Astrocyte (in vitro differentiated cells and primary cell): ENCODE measurements at regions not wholly inside any gene's neighbourhood (a gene's known extent, or its start where the extent isn't known, plus 50 kb on each side); places are given as distances from the start of the nearest gene placed in this dataset.

Experiments used
- DNase-seq: peaks from one replicate; pipeline ENCODE4 v3.0.0-alpha.2; 2010; ENCODE audit warnings: low read depth
- FAIRE-seq: peaks from 2 replicates; lab custom pipeline; 2011; peaks lifted over from hg19 to GRCh38; lab: Jason Lieb, UNC
- H2AFZ ChIP-seq: 2 replicates; pipeline ENCODE4 v1.6.0; 2012; ENCODE audit warnings: low read depth, low read length, inconsistent platforms
- H3K27ac ChIP-seq: 2 replicates; pipeline ENCODE4 v1.5.1; 2011; ENCODE audit warnings: low read depth, low read length, inconsistent platforms
- H3K27me3 ChIP-seq: 2 replicates; pipeline ENCODE4 v1.6.0; 2011; ENCODE audit warnings: low read length, inconsistent platforms; ENCODE audit not compliant: insufficient read depth
- H3K36me3 ChIP-seq: 2 replicates; pipeline ENCODE4 v1.5.1; 2011; ENCODE audit warnings: low read length, inconsistent platforms; ENCODE audit not compliant: insufficient read depth
- H3K4me1 ChIP-seq: 2 replicates; pipeline ENCODE4 v1.5.1; 2011; ENCODE audit warnings: low read length, inconsistent platforms; ENCODE audit not compliant: insufficient read depth
- H3K4me2 ChIP-seq: 2 replicates; pipeline ENCODE4 v1.6.0; 2012; ENCODE audit warnings: low read length, inconsistent platforms
- H3K4me3 ChIP-seq: 2 replicates; pipeline ENCODE4 v1.5.1; 2011; ENCODE audit warnings: low read depth, mild to moderate bottlenecking, low read length, inconsistent platforms; ENCODE audit not compliant: insufficient read depth
- H3K79me2 ChIP-seq: 2 replicates; pipeline ENCODE4 v1.6.0; 2012; ENCODE audit warnings: mild to moderate bottlenecking, low read length, inconsistent platforms; ENCODE audit not compliant: insufficient read depth
- H3K9ac ChIP-seq: 2 replicates; pipeline ENCODE4 v1.6.0; 2012; ENCODE audit warnings: mild to moderate bottlenecking, low read length, inconsistent platforms
- H3K9me3 ChIP-seq: 2 replicates; pipeline ENCODE4 v1.5.1; 2012; ENCODE audit warnings: low read depth, mild to moderate bottlenecking, low read length, inconsistent platforms; ENCODE audit not compliant: insufficient read depth
- H4K20me1 ChIP-seq: 2 replicates; pipeline ENCODE4 v1.6.0; 2012; ENCODE audit warnings: low read length, inconsistent platforms; ENCODE audit not compliant: insufficient read depth
- H3K27ac Mint-ChIP-seq: one replicate; pipeline ENCODE4 v1.8.0; 2021; ENCODE audit warnings: mild to moderate bottlenecking, mixed read lengths; ENCODE audit not compliant: unreplicated experiment
- H3K27me3 Mint-ChIP-seq: one replicate; pipeline ENCODE4 v1.8.0; 2021; ENCODE audit warnings: low read depth, mixed read lengths; ENCODE audit not compliant: unreplicated experiment
- H3K36me3 Mint-ChIP-seq: one replicate; pipeline ENCODE4 v1.8.0; 2021; ENCODE audit warnings: low read depth, mixed read lengths; ENCODE audit not compliant: unreplicated experiment
- H3K4me1 Mint-ChIP-seq: one replicate; pipeline ENCODE4 v1.8.0; 2021; ENCODE audit warnings: low read depth, mixed read lengths; ENCODE audit not compliant: unreplicated experiment
- H3K4me3 Mint-ChIP-seq: one replicate; pipeline ENCODE4 v1.8.0; 2021; ENCODE audit warnings: mild to moderate bottlenecking, moderate library complexity, mixed read lengths; ENCODE audit not compliant: unreplicated experiment
- H3K9me3 Mint-ChIP-seq: one replicate; pipeline ENCODE4 v1.8.0; 2021; ENCODE audit warnings: mild to moderate bottlenecking, mixed read lengths; ENCODE audit not compliant: unreplicated experiment
- CTCF ChIP-seq: IDR thresholded peaks from 2 replicates; pipeline ENCODE4 v1.5.1; 2011; ENCODE audit warnings: low read depth, mild to moderate bottlenecking, inconsistent platforms, low read length, moderate library complexity; ENCODE audit not compliant: insufficient read depth
- EZH2 ChIP-seq: IDR thresholded peaks from 2 replicates; pipeline ENCODE4 v1.6.1; 2012; ENCODE audit warnings: mild to moderate bottlenecking, low read length, inconsistent platforms; ENCODE audit not compliant: insufficient read depth

GRCh38 chr7:85392326-85392725, 205.5 kb upstream of the SEMA3D start:
- H3K27ac ChIP-seq: no peak overlapping the region
- no peak for FAIRE-seq
- no peaks in the 10 kb centered on the region for H4K20me1 ChIP-seq
- H3K4me1 ChIP-seq: no peaks in the 10 kb centered on the region
- no peak for DNase-seq
- H3K4me3 ChIP-seq: no peak overlapping the region
- no peaks in the 10 kb centered on the region for H3K79me2 ChIP-seq
- Mint-ChIP-seq H3K36me3 (no peaks in the 10 kb centered on the region), H3K4me3 (no peak overlapping the region), H3K27ac (no peak overlapping the region), H3K9me3 (no peaks in the 10 kb centered on the region), H3K27me3 (no peaks in the 10 kb centered on the region), H3K4me1 (peaks cover 3% of the 10 kb centered on the region)
- no peaks in the 10 kb centered on the region for H3K36me3 ChIP-seq
- no peaks in the 10 kb centered on the region for H3K27me3 ChIP-seq
- no peaks in the 10 kb centered on the region for H3K9me3 ChIP-seq
- H2AFZ ChIP-seq: no peak overlapping the region
- no peak overlapping the region for H3K4me2 ChIP-seq
- TF ChIP-seq CTCF: no peak
- TF ChIP-seq EZH2: no peak
- no peak overlapping the region for H3K9ac ChIP-seq

- Histone ChIP-seq H3K27ac (no peak overlapping the region), H3K4me3 (no peak overlapping the region), H3K36me3 (no peaks in the 10 kb centered on the region), H3K79me2 (no peaks in the 10 kb centered on the region), H2AFZ (no peak overlapping the region), H3K27me3 (no peaks in the 10 kb centered on the region), H3K9ac (no peak overlapping the region), H3K4me2 (no peak overlapping the region), H3K4me1 (no peaks in the 10 kb centered on the region), H3K9me3 (no peaks in the 10 kb centered on the region), H4K20me1 (no peaks in the 10 kb centered on the region)
- no peak for DNase-seq
- no peak for FAIRE-seq
- no peak overlapping the region for H3K4me3 Mint-ChIP-seq
- no peak for TF ChIP-seq EZH2
- no peak for TF ChIP-seq CTCF
- no peaks in the 10 kb centered on the region for H3K27me3 Mint-ChIP-seq
- no peaks in the 10 kb centered on the region for H3K4me1 Mint-ChIP-seq
- no peak overlapping the region for H3K27ac Mint-ChIP-seq
- H3K9me3 Mint-ChIP-seq: no peaks in the 10 kb centered on the region
- no peaks in the 10 kb centered on the region for H3K36me3 Mint-ChIP-seq
Observed at GRCh38 chr7:85386460-85386859, 199.6 kb upstream of the SEMA3D start.

DNA sequence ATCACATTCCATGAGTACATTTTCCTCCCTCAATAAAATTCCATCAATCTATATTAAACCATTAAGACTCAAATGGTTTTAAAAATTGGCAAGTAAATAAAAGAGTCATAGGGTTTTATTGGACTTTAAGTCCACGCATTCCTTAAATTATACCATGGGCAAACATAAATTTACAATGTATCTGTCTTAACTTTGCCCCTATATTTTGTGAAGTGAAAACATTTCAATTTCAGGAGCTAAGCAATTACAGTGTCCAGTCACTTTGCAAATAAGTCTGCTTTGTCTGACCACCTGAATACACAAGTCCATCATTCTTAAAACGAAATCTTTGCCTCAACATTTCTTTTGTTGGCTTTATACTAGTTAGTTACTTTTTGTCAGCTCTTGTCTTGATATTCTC, 197.5 kb upstream of the SEMA3D start:
- no peak overlapping the region for H3K4me3 ChIP-seq
- no peaks in the 10 kb centered on the region for H3K79me2 ChIP-seq
- no peak overlapping the region for H3K4me2 ChIP-seq
- H2AFZ ChIP-seq: no peak overlapping the region
- no peak overlapping the region for H3K27ac ChIP-seq
- TF ChIP-seq CTCF (no peak), EZH2 (no peak)
- no peaks in the 10 kb centered on the region for H3K4me1 ChIP-seq
- Mint-ChIP-seq H3K27me3 (no peaks in the 10 kb centered on the region), H3K4me3 (no peak overlapping the region), H3K4me1 (no peaks in the 10 kb centered on the region), H3K9me3 (no peaks in the 10 kb centered on the region), H3K36me3 (no peaks in the 10 kb centered on the region), H3K27ac (no peak overlapping the region)
- H3K36me3 ChIP-seq: no peaks in the 10 kb centered on the region
- FAIRE-seq: no peak
- no peaks in the 10 kb centered on the region for H4K20me1 ChIP-seq
- H3K27me3 ChIP-seq: no peaks in the 10 kb centered on the region
- H3K9ac ChIP-seq: no peak overlapping the region
- H3K9me3 ChIP-seq: no peaks in the 10 kb centered on the region
- no peak for DNase-seq
